ENCODE measurements at regions not wholly inside any gene's neighbourhood (a gene's known extent, or its start where the extent isn't known, plus 50 kb on each side); places are given as distances from the start of the nearest gene placed in this dataset.
A peak's percentile ranks its signal among the peaks of the same experiment; 100 is the strongest.
"Not testable (repeated sequence)": the region's sequence is repeated elsewhere in the genome, so short reads cannot be mapped to it uniquely, and the experiment has no call there.

- DNase-seq (ENCODE audit: low read depth, low spot score), result not testable (repeated sequence)
These were observed 80.3 kb downstream of the ANXA5 start for GRCh38 chr4:121616449-121616848.

GRCh38 chr4:121614101-121614500 is 82.7 kb downstream of the ANXA5 start:
- DNase-seq (ENCODE audit: low read depth, low spot score), result no peak

GRCh38 chr4:121599049-121599448 is 97.7 kb downstream of the ANXA5 start:
- DNase-seq (ENCODE audit: low read depth, low spot score), result no peak

GRCh38 chr4:121597346-121597934 is 99.3 kb downstream of the ANXA5 start:
- DNase-seq (ENCODE audit: low read depth, low spot score), result peak; percentile 39

GRCh38 chr4:121594796-121595526 is 101.8 kb downstream of the ANXA5 start:
- peak; percentile 14 for DNase-seq (ENCODE audit: low read depth, low spot score)

- DNase-seq (ENCODE audit: low read depth, low spot score), result no peak
These were observed 103.0 kb downstream of the ANXA5 start for GRCh38 chr4:121593760-121594159.

GRCh38 chr4:121592257-121592656 is 104.5 kb downstream of the ANXA5 start:
- not testable (repeated sequence) for DNase-seq (ENCODE audit: low read depth, low spot score)

- no peak for DNase-seq (ENCODE audit: low read depth, low spot score)
These were observed 111.9 kb downstream of the ANXA5 start for GRCh38 chr4:121584836-121585235.

GRCh38 chr4:121583396-121583795 is 113.4 kb downstream of the ANXA5 start:
- no peak for DNase-seq (ENCODE audit: low read depth, low spot score)

- no peak for DNase-seq (ENCODE audit: low read depth, low spot score)
These were observed 114.5 kb downstream of the ANXA5 start for GRCh38 chr4:121582296-121582695.

- not testable (repeated sequence) for DNase-seq (ENCODE audit: low read depth, low spot score)
These were observed 121.4 kb downstream of the ANXA5 start for GRCh38 chr4:121575392-121575791.

GRCh38 chr4:121574618-121575017 is 122.2 kb downstream of the ANXA5 start:
- no peak for DNase-seq (ENCODE audit: low read depth, low spot score)

GRCh38 chr4:121567748-121568147 is 129.0 kb downstream of the ANXA5 start:
- DNase-seq (ENCODE audit: low read depth, low spot score), result no peak

- DNase-seq (ENCODE audit: low read depth, low spot score), result peak; percentile 33
These were observed 131.9 kb downstream of the ANXA5 start for GRCh38 chr4:121564840-121565375.

- DNase-seq (ENCODE audit: low read depth, low spot score), result no peak
These were observed 134.0 kb downstream of the ANXA5 start for GRCh38 chr4:121562811-121563210.

GRCh38 chr4:121555315-121556107 is 141.3 kb downstream of the ANXA5 start:
- no peak for DNase-seq (ENCODE audit: low read depth, low spot score)

- DNase-seq (ENCODE audit: low read depth, low spot score), result no peak
These were observed 142.4 kb downstream of the ANXA5 start for GRCh38 chr4:121554382-121554781.

GRCh38 chr4:121551881-121552280 is 144.9 kb downstream of the ANXA5 start:
- no peak for DNase-seq (ENCODE audit: low read depth, low spot score)

- DNase-seq (ENCODE audit: low read depth, low spot score), result no peak
These were observed 145.5 kb downstream of the ANXA5 start for GRCh38 chr4:121551271-121551670.

GRCh38 chr4:121541696-121542095 is 155.1 kb downstream of the ANXA5 start:
- no peak for DNase-seq (ENCODE audit: low read depth, low spot score)

GRCh38 chr4:121535351-121535750 is 154.5 kb upstream of the QRFPR start:
- DNase-seq (ENCODE audit: low read depth, low spot score), result no peak

GRCh38 chr4:121534187-121534586 is 153.4 kb upstream of the QRFPR start:
- DNase-seq (ENCODE audit: low read depth, low spot score), result no peak
